HFF-Myc (cell line): ENCODE measurements at regions not wholly inside any gene's neighbourhood (a gene's known extent, or its start where the extent isn't known, plus 50 kb on each side); places are given as distances from the start of the nearest gene placed in this dataset.

Experiments used
- DNase-seq: peaks from one replicate; pipeline ENCODE4 v3.0.0-alpha.2; 2011; ENCODE audit warnings: low read depth; ENCODE audit errors: extremely low read depth
- H3K4me3 ChIP-seq: replicated peaks from 2 replicates; pipeline ENCODE4 v1.5.1; 2011; ENCODE audit warnings: low read depth, mild to moderate bottlenecking, control low read depth, low read length
- TF ChIP-seq, protein P1 (sequence below): IDR thresholded peaks from 2 replicates; pipeline ENCODE4 v1.5.1; 2012; ENCODE audit warnings: mild to moderate bottlenecking, low read depth, low read length, control low read depth; ENCODE audit errors: missing control alignments

DNA sequence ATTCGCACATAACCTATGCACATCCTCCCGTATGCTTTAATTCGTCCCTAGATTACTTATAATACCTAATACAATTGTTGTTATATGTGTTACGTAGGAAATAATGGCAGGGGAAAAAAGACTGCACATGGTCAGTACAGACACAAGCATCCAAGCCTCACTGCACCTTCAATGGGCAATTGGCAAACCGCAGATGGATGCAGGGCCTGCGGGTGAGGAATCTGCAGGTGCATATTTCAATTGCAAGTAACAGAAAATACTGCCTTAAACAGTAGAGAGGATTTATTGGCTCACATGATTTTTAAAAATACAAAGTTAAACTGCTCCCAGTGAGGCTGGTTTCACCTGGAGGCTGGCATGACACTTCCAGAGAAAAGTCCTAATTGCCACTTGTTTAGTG is 142.1 kb upstream of the MLN start:
- TF ChIP-seq, protein P1, sequence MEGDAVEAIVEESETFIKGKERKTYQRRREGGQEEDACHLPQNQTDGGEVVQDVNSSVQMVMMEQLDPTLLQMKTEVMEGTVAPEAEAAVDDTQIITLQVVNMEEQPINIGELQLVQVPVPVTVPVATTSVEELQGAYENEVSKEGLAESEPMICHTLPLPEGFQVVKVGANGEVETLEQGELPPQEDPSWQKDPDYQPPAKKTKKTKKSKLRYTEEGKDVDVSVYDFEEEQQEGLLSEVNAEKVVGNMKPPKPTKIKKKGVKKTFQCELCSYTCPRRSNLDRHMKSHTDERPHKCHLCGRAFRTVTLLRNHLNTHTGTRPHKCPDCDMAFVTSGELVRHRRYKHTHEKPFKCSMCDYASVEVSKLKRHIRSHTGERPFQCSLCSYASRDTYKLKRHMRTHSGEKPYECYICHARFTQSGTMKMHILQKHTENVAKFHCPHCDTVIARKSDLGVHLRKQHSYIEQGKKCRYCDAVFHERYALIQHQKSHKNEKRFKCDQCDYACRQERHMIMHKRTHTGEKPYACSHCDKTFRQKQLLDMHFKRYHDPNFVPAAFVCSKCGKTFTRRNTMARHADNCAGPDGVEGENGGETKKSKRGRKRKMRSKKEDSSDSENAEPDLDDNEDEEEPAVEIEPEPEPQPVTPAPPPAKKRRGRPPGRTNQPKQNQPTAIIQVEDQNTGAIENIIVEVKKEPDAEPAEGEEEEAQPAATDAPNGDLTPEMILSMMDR, result no peak
- H3K4me3 ChIP-seq, result no peak overlapping the region
- no peak for DNase-seq

- H3K4me3 ChIP-seq, result no peak overlapping the region
- TF ChIP-seq, protein P1, result no peak
- no peak for DNase-seq
Measured at GRCh38 chr6:33944686-33945411, 141.0 kb upstream of the MLN start.

GRCh38 chr6:33936886-33937285 is 133.1 kb upstream of the MLN start:
- DNase-seq, result no peak
- TF ChIP-seq, protein P1, result no peak
- H3K4me3 ChIP-seq, result no peak overlapping the region

GRCh38 chr6:33935439-33936080 is 131.8 kb upstream of the MLN start:
- TF ChIP-seq, protein P1, result no peak
- H3K4me3 ChIP-seq, result no peak overlapping the region
- no peak for DNase-seq

DNA sequence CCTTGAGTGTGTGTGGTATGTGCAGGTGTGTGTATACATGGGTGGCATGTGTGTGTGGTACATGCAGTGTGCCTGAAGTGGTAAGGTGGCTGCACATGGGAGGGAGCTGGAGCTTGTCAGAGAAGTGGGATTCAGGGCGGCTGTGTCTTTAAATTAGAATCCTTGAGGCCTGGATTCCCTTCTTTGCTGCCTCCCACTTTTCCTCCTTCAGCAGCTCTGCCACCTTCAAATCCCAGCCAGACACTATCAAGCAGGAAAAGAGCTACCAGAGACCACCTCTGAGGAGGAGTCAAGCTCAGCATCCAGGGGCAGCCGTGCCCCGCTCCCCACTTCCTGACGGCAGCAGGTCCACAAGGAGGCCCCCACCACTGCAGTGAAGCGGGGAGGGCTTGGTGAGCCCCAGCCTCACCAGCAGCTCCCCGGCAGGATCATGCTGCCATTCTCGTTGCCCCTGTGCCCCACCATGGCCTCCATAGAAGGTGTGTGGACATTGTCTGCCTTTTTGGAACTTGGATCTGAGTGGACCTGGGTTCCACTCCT is 131.0 kb upstream of the MLN start:
- DNase-seq, result no peak
- TF ChIP-seq, protein P1, result no peak
- H3K4me3 ChIP-seq, result no peak overlapping the region

GRCh38 chr6:33933101-33933500 is 129.3 kb upstream of the MLN start:
- no peak for DNase-seq
- H3K4me3 ChIP-seq, result no peak overlapping the region
- TF ChIP-seq, protein P1, result no peak
